Mucosa of rectum (tissue), 2 donors: ENCODE measurements at regions not wholly inside any gene's neighbourhood (a gene's known extent, or its start where the extent isn't known, plus 50 kb on each side); places are given as distances from the start of the nearest gene placed in this dataset.
"Not testable (repeated sequence)": the region's sequence is repeated elsewhere in the genome, so short reads cannot be mapped to it uniquely, and the experiment has no call there.

Experiments used
- H3K27ac ChIP-seq, 2 donors: one replicate each; pipeline ENCODE4 v1.7.0; 2013; ENCODE audit warnings: inconsistent platforms in 2 of 2, low read depth in 2 of 2, low read length in 2 of 2
- H3K27me3 ChIP-seq, 2 donors: one replicate each; pipeline ENCODE4 v1.7.0; 2013; ENCODE audit warnings: low read length in 2 of 2; ENCODE audit not compliant: control insufficient read depth in 2 of 2, insufficient read depth in 2 of 2
- H3K36me3 ChIP-seq, 2 donors: one replicate each; pipeline ENCODE4 v1.7.0; 2013; ENCODE audit warnings: low read length in 2 of 2; ENCODE audit not compliant: control insufficient read depth in 2 of 2, insufficient read depth in 2 of 2
- H3K4me1 ChIP-seq, 2 donors: one replicate each; pipeline ENCODE4 v1.7.0; 2013; ENCODE audit warnings: low read length in 2 of 2, mild to moderate bottlenecking in 1 of 2; ENCODE audit not compliant: control insufficient read depth in 2 of 2, insufficient read depth in 2 of 2
- H3K4me3 ChIP-seq, 2 donors: one replicate each; pipeline ENCODE4 v1.7.0; 2013; ENCODE audit warnings: low read length in 2 of 2
- H3K9ac ChIP-seq, 2 donors: one replicate each; pipeline ENCODE4 v1.7.0; 2013; ENCODE audit warnings: low read length in 2 of 2, low read depth in 1 of 2, mild to moderate bottlenecking in 1 of 2
- H3K9me3 ChIP-seq, 2 donors: one replicate each; pipeline ENCODE4 v1.7.0; 2013; ENCODE audit warnings: low read length in 2 of 2; ENCODE audit not compliant: control insufficient read depth in 2 of 2
- donor health status: healthy.
- donor health status: Normal muscosa, but diverticular disease.

DNA sequence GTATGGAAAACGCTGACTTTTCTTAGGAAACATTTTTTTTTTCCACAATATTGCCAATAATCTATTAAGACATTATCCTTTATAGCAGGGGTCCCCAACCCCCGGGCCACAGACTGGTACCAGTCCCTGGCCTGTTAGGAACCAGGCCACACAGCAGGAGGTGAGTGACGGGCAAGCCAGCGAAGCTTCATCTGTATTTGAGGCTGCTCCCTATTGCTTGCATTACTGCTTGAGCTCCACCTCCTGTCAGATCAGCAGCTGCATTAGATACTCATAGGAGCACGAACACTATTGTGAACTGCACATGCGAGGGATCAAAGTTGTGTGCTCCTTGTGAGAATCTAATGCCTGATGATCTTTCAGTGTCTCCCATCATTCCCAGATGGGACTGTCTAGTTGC is 793.7 kb downstream of the SLITRK5 start:
- Histone ChIP-seq H3K4me3 (no peak overlapping the region), H3K9me3 (no peaks in the 10 kb centered on the region), H3K27me3 (no peaks in the 10 kb centered on the region), H3K9ac (no peak overlapping the region), H3K36me3 (no peaks in the 10 kb centered on the region), H3K4me1 (no peaks in the 10 kb centered on the region), H3K27ac (no peak overlapping the region)

DNA sequence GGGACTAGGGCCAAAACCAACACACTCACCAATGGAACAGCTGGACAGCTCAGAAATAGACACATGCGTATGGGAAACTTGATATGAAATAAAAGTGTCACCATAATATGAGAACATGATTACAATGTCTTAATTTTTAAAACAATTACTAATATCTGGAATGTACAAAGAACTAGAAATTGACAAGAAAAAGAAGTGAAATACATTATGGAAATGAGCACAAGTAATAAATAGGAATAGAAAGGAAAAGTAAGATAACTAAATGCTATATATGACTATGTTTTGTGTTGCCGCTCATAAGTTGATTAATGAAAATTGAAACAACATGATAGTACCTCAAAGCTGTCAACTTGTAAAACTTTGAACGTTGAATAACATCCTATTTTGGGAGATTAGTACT is 801.1 kb downstream of the SLITRK5 start:
- no peaks in the 10 kb centered on the region for H3K27me3 ChIP-seq
- no peaks in the 10 kb centered on the region for H3K36me3 ChIP-seq
- H3K9me3 ChIP-seq = no peaks in the 10 kb centered on the region
- no peak overlapping the region for H3K27ac ChIP-seq
- H3K4me1 ChIP-seq = no peaks in the 10 kb centered on the region
- H3K4me3 ChIP-seq = no peak overlapping the region
- no peak overlapping the region for H3K9ac ChIP-seq

DNA sequence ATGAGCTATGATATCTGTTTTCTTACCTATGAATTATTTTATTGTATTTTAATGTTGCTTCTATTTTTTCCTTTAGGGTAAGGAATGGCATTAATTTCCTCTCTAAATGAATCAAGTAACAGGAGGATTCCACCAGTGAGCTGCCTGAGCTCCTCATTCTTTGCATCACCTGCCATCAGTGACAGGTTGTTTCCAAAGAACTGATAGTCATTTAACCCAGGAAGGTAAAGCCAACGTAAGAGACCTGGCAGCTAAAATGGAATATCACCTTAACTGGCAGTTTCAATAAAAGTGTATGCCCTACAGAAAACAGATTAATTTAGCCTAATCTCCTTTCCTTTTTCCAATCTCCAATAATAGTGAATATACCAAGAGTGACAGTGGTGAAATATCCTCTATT is 812.0 kb downstream of the SLITRK5 start:
- no peaks in the 10 kb centered on the region for H3K27me3 ChIP-seq
- H3K4me3 ChIP-seq = no peak overlapping the region

DNA sequence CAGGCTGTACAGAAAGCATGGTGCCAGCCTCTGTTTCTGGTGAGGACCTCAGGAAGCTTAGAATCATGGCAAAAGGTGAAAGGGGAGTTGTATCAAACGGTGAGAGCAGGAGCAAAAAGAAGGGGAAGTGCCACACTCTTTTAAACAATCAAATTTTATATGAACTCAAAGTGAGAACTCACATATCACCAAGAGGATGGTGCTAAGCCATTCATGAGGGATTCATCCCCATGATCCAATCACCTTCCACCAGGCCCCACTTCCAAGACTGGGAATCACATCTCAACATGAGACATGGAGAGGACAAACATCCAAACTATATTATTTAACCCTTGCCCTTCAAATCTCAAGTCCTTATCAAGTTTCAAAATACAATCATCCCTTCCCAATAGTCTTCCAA is 836.7 kb downstream of the SLITRK5 start:
- H3K9ac ChIP-seq = no peak overlapping the region
- no peak overlapping the region for H3K4me3 ChIP-seq
- no peak overlapping the region for H3K27ac ChIP-seq
- peaks cover 0 to 2% of the 10 kb centered on the region in 2 donors for H3K9me3 ChIP-seq
- H3K36me3 ChIP-seq = no peaks in the 10 kb centered on the region
- no peaks in the 10 kb centered on the region for H3K27me3 ChIP-seq
- no peaks in the 10 kb centered on the region for H3K4me1 ChIP-seq

More for the DNA sequence above, 812.0 kb downstream of the SLITRK5 start:
- H3K4me1 ChIP-seq = no peaks in the 10 kb centered on the region
- H3K36me3 ChIP-seq = no peaks in the 10 kb centered on the region
- H3K9ac ChIP-seq = no peak overlapping the region
- no peak overlapping the region for H3K27ac ChIP-seq
- no peaks in the 10 kb centered on the region for H3K9me3 ChIP-seq

DNA sequence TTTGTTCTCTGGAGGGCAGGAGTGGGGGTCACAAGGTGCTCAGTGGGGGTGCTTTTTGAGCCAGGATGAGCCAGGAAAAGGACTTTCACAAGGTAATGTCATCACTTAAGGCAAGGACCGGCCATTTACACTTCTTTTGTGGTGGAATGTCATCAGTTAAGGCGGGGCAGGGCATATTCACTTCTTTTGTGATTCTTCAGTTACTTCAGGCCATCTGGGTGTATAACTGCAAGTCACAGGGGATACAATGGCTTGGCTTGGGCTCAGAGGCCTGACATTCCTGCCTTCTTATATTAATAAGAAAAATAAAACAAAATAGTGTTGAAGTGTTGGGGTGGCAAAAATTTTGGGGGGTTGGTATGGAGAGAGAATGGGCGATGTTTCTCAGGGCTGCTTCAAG is 841.8 kb downstream of the SLITRK5 start:
- H3K36me3 ChIP-seq, H3K4me3 ChIP-seq, H3K4me1 ChIP-seq, H3K9me3 ChIP-seq, H3K27ac ChIP-seq, H3K27me3 ChIP-seq, H3K9ac ChIP-seq: not testable (repeated sequence)

DNA sequence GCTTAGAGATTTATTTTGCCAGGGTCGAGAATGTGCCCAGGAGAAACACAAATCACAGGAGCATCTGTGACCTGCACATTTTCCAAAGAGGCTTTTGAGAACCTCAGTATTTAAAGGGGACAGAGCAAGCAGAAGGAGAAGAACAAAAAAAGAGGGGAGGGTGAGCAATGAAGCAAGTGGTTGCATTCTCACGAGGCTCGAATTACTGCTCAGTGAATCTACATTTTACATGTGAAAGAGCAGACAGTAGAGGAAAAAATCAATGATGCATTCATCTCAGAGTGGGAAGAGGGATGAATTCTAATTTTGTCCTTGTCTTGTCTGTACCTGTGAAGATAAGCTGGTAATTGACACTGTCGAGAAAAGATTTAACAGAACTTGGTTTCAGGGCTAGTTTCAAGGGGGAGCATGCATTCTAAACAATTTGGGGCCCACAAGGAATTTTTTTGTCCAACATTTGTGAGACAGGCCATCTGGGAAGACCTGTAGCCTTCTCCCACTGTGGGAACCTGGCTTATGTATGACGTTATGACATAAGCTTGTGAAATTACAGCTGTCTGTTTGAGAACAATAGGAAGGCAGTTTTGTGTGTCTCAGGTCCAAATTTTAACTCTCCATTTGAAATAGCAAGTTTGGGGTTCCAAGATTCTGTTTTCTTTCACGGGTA is 855.1 kb downstream of the SLITRK5 start:
- Histone ChIP-seq H3K27me3 (no peaks in the 10 kb centered on the region), H3K9me3 (no peaks in the 10 kb centered on the region), H3K27ac (no peak overlapping the region), H3K9ac (no peak overlapping the region), H3K4me3 (no peak overlapping the region), H3K36me3 (no peaks in the 10 kb centered on the region), H3K4me1 (no peaks in the 10 kb centered on the region)

DNA sequence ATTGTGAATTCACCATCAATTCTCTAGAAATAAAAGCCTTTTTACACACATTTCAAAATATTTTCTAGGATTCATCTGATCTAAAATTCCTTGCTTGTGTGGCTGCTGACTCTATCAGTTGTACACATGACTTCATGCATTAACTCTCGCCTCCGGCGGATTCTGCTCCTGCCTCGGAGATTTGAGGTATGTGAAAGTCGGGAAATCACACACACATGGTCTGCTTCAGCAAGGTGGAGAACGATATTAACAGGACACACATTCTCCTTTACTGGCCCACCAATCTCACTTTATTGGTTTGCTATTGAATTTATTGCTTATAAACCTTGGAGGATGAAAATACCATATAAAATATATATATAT is 855.7 kb downstream of the SLITRK5 start:
- Histone ChIP-seq H3K9me3 (no peaks in the 10 kb centered on the region), H3K27ac (no peak overlapping the region), H3K27me3 (no peaks in the 10 kb centered on the region), H3K4me1 (no peaks in the 10 kb centered on the region), H3K9ac (no peak overlapping the region), H3K36me3 (no peaks in the 10 kb centered on the region), H3K4me3 (no peak overlapping the region)

DNA sequence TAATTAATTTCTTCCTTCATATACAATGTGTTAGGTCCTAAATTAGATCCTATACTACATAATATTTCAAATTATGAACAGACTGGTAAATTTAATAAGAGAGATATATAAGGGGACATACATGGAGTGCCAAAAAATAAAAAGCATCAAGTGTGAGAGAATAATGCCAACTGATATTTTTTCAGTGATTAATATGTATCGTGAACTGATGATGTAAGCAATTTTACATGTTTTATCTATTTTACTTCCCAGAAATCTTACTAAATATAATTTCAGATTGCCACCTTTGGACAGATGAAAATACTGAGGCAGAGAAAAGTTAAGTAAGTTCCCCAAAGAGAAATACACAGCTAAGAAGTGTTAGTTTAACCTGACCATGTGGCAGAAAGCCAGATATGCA is 870.8 kb downstream of the SLITRK5 start:
- Histone ChIP-seq H3K9me3 (no peaks in the 10 kb centered on the region), H3K36me3 (no peaks in the 10 kb centered on the region), H3K9ac (no peak overlapping the region), H3K27me3 (no peaks in the 10 kb centered on the region), H3K4me1 (no peaks in the 10 kb centered on the region), H3K27ac (no peak overlapping the region), H3K4me3 (no peak overlapping the region)

DNA sequence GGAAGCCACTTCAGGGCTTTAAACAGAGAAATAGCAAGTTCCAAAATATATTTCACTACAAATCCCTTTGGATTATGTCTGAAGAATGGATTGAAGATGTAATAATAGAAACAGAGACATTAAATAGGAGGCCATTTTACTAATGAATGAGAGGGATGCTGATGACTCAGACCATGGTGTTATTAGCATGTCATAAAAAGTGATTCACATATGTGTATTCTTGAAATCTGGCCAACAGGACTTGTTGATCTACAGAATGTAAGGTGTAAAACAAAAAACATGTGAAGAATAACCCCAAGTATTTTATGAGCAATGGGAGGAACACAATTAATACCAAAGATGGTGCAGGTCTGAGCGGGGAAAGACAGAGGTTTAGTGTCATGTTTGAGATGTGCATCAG is 873.7 kb downstream of the SLITRK5 start:
- Histone ChIP-seq H3K9ac (no peak overlapping the region), H3K27me3 (no peaks in the 10 kb centered on the region), H3K4me1 (no peaks in the 10 kb centered on the region), H3K4me3 (no peak overlapping the region), H3K36me3 (no peaks in the 10 kb centered on the region), H3K27ac (no peak overlapping the region), H3K9me3 (no peaks in the 10 kb centered on the region)

DNA sequence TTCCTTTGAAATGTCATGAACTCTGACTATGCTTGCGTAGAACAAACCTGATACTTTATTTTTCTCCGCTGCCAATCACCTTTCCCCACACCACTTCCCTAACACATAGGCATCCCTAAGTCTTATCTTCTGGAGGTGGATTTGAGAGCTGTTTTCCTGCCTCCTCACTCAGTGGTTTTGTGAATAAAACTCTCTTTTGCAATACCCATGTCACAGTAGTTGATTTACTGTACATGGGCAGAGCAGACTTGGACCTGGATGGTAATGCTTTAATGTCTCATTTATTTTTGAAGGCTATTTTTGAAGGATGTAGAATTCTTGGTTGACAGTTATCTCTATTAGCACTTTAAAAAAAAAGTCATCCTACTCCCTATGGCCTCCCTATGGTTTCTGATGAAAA is 881.8 kb downstream of the SLITRK5 start:
- Histone ChIP-seq H3K4me3 (no peak overlapping the region), H3K9ac (no peak overlapping the region), H3K9me3 (no peaks in the 10 kb centered on the region), H3K27me3 (no peaks in the 10 kb centered on the region), H3K4me1 (no peaks in the 10 kb centered on the region), H3K36me3 (no peaks in the 10 kb centered on the region), H3K27ac (no peak overlapping the region)

DNA sequence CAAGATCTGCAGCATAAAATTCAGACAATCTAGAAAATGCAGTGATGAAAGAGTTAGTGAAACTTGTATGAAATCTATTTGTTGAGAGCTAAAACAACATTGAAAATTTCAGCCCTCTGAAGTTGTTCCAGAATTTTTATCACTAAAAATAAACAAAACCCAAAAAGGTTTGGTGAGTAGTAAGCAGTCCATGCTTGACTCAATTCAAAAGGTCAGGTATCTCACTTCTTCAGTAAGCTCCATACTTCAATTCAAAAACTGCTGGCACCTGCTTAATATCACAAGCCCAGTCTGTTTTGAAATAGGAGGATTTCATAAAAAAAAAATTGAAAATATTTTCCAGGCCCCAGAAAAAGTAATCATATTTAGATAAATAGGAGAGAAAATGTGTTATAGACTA is 894.4 kb downstream of the SLITRK5 start:
- no peak overlapping the region for H3K4me3 ChIP-seq
- H3K9me3 ChIP-seq = no peaks in the 10 kb centered on the region
- no peak overlapping the region for H3K27ac ChIP-seq
- H3K27me3 ChIP-seq = no peaks in the 10 kb centered on the region
- no peaks in the 10 kb centered on the region for H3K4me1 ChIP-seq
- H3K36me3 ChIP-seq = no peaks in the 10 kb centered on the region
- no peak overlapping the region for H3K9ac ChIP-seq
